Nephron progenitor cell (in vitro differentiated cells): ENCODE measurements at regions not wholly inside any gene's neighbourhood (a gene's known extent, or its start where the extent isn't known, plus 50 kb on each side); places are given as distances from the start of the nearest gene placed in this dataset.

Experiments
- DNase-seq: peaks from one replicate; pipeline ENCODE4 v3.0.0; 2021
- H3K27ac Mint-ChIP-seq: 2 replicates; pipeline ENCODE4 v1.8.0; 2021; ENCODE audit warnings: mild to moderate bottlenecking, moderate library complexity, mixed read lengths
- H3K27me3 Mint-ChIP-seq: 2 replicates; pipeline ENCODE4 v1.8.0; 2021; ENCODE audit warnings: mild to moderate bottlenecking, low read depth, mixed read lengths; ENCODE audit not compliant: poor library complexity
- H3K36me3 Mint-ChIP-seq: 2 replicates; pipeline ENCODE4 v1.8.0; 2021; ENCODE audit warnings: low read depth, mixed read lengths
- H3K4me1 Mint-ChIP-seq: 2 replicates; pipeline ENCODE4 v1.8.0; 2021; ENCODE audit warnings: mixed read lengths
- H3K4me3 Mint-ChIP-seq: 2 replicates; pipeline ENCODE4 v1.8.0; 2021; ENCODE audit warnings: mild to moderate bottlenecking, moderate library complexity, mixed read lengths
- H3K9me3 Mint-ChIP-seq: 2 replicates; pipeline ENCODE4 v1.8.0; 2021; ENCODE audit warnings: mild to moderate bottlenecking, moderate library complexity, mixed read lengths
- TF ChIP-seq, protein P1 (sequence below): fragments of 200-600 bp; sonication (generic); IDR thresholded peaks from 2 replicates; pipeline ENCODE4 v1.5.0; 2021; ENCODE audit warnings: antibody characterized with exemption

DNA sequence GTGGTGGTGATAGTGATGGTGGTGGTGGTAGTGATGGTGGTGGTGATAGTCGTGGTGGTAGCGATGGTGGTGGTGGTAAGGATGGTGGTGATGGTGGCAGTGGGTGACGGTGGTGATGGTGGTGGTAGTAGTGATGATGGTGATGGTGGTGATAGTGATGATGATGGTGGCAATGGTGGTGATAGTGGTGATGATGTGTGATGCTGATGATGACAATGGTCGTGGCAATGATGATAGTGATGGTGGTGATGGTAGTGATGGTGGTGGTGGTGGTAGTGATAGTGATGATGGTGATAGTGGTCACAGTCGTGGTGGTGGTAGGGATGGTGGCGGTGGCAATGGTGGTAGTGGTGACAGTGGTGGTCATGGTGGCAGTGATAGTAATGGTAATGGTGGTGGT is 243.9 kb upstream of the RAB6C start:
- no peaks in the 10 kb centered on the region for H3K36me3 Mint-ChIP-seq
- H3K4me3 Mint-ChIP-seq, result no peak overlapping the region
- H3K27ac Mint-ChIP-seq, result no peak overlapping the region
- DNase-seq, result no peak
- TF ChIP-seq, protein P1, sequence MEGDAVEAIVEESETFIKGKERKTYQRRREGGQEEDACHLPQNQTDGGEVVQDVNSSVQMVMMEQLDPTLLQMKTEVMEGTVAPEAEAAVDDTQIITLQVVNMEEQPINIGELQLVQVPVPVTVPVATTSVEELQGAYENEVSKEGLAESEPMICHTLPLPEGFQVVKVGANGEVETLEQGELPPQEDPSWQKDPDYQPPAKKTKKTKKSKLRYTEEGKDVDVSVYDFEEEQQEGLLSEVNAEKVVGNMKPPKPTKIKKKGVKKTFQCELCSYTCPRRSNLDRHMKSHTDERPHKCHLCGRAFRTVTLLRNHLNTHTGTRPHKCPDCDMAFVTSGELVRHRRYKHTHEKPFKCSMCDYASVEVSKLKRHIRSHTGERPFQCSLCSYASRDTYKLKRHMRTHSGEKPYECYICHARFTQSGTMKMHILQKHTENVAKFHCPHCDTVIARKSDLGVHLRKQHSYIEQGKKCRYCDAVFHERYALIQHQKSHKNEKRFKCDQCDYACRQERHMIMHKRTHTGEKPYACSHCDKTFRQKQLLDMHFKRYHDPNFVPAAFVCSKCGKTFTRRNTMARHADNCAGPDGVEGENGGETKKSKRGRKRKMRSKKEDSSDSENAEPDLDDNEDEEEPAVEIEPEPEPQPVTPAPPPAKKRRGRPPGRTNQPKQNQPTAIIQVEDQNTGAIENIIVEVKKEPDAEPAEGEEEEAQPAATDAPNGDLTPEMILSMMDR, result no peak
- no peaks in the 10 kb centered on the region for H3K27me3 Mint-ChIP-seq
- peaks cover 5% of the 10 kb centered on the region for H3K4me1 Mint-ChIP-seq
- H3K9me3 Mint-ChIP-seq, result no peaks in the 10 kb centered on the region

DNA sequence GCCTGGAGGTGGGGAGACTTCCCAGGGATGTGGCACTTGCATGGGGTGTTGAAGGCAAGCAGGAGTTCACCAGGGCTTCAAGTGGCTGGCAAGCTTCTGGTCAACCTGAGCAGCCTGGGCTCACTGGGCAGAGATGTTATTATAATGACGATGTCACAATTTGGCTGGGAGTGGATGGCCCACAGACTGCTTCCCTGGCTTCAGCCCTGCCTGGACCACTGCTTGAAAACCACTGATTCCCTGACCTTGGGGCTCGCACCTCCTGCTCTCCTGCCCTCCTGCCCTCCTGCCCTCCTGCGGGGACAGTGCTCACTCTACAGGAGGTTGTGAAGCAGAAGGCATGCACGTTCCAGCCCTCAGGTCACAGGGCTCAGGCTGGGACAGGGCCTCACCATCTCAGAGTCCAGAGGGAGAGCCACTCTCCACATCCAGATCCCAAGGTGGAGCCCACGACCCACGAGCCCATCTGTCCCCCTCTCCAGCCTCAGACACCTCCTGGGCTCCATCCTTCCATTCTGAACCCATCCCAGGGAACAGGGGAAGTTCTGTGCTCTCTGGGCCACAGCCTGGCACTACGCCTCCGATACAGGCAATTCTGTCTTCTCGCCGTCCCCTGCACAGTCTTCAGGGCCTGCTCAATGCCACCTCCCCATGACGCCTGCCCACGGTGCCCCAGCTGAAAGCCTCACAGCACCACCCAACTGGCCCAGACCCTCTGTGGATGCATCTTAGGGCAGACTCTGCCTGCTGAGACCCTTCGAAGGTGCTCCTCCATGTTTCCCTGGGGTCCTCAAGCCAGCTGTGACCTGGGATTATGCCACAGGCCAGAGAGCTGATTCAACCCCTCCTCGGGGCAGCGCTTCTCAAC is 241.6 kb upstream of the RAB6C start:
- no peak for DNase-seq
- Mint-ChIP-seq H3K4me1 (no peaks in the 10 kb centered on the region), H3K4me3 (no peak overlapping the region), H3K9me3 (no peaks in the 10 kb centered on the region), H3K27ac (no peak overlapping the region), H3K27me3 (no peaks in the 10 kb centered on the region), H3K36me3 (no peaks in the 10 kb centered on the region)
- TF ChIP-seq, protein P1, result no peak

DNA sequence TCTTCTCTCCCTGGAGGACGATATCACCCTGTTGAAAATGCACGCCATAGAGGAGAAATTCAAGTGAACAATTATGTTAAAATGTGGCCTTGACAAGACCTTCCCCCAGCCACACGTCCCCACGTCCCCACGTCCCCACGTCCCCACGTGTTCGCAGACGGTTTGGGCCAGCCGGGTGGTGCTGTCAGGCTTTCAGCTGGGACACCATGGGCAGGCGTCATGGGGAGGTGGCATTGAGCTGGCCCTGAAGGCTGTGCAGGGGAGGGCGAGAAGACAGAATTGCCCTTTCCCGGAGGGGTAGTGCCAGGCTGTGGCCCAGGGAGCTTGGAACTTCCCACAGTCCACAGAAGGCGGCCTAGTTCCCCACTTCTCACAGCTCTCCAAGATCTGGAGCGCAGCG is 240.7 kb upstream of the RAB6C start:
- Mint-ChIP-seq H3K4me1 (no peaks in the 10 kb centered on the region), H3K27ac (no peak overlapping the region), H3K4me3 (no peak overlapping the region), H3K27me3 (no peaks in the 10 kb centered on the region), H3K36me3 (no peaks in the 10 kb centered on the region), H3K9me3 (no peaks in the 10 kb centered on the region)
- no peak for DNase-seq
- TF ChIP-seq, protein P1, result no peak

DNA sequence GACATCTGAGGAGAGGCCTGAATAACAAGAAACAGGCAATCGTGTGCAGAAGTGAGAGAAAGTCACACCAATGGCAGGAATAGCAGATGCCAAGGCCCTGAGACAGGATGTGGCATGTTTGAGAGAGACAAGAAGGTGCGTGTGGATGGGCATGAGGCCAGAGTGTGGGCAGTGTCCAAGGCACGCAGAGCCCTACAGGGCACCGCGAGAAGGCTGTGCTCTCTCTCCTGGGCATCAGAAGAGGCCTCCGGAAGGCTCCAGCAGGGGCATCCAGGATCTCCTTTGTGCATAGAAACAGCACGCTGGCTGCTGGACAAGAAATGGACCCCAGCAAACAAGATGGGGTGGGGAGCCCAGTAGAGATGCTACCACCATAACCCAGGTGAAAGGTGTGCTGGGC is 239.0 kb upstream of the RAB6C start:
- no peak overlapping the region for H3K4me3 Mint-ChIP-seq
- peak overlapping the region; percentile 15 for H3K27ac Mint-ChIP-seq
- peaks cover 5% of the 10 kb centered on the region for H3K4me1 Mint-ChIP-seq
- no peaks in the 10 kb centered on the region for H3K9me3 Mint-ChIP-seq
- H3K27me3 Mint-ChIP-seq, result no peaks in the 10 kb centered on the region
- DNase-seq, result no peak
- TF ChIP-seq, protein P1, result no peak
- H3K36me3 Mint-ChIP-seq, result no peaks in the 10 kb centered on the region

DNA sequence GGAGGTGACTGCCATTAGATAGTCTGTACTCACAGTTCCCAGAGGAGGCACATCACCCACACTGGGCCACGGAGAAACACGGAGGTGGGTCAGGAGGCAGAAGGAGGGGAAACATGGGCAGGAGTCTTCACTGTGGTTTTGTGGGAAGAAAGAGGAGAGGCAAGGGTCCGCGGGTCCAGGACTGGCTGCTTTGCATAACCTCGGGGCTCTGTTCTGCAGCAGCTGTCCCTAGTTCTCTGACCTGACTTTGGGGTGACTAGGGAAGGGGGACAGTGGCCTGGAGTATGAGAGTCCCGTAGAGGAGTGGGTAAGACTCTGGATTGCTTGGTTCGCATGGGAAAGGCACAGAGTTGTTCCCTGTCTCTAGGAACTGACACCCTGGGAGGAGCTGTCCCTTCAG is 238.3 kb upstream of the RAB6C start:
- no peak for DNase-seq
- TF ChIP-seq, protein P1, result no peak

DNA sequence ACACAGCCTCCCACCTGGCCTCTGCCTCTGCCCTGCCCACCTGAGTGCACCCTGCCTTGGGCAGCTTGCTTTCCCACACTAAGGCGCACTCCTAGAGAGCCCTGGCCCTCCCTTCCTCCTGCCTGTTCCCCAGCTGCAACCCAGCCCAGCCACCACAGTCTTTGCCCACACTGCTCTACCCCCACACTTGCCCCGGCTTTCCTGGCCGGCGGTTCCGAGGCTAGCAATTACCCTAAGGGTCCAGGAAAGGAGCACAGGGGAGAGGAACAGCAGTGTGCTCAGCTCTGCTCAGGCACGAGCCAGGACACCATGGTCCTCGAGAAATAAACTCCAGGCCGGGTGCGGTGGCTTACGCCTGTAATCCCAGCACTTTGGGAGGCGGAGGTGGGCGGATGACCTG is 237.8 kb upstream of the RAB6C start:
- Mint-ChIP-seq H3K36me3 (no peaks in the 10 kb centered on the region), H3K4me1 (peaks cover 5% of the 10 kb centered on the region), H3K9me3 (no peaks in the 10 kb centered on the region), H3K4me3 (no peak overlapping the region), H3K27ac (no peak overlapping the region), H3K27me3 (no peaks in the 10 kb centered on the region)
- no peak for DNase-seq
- TF ChIP-seq, protein P1, result no peak

More for the DNA sequence above, 238.3 kb upstream of the RAB6C start:
- Mint-ChIP-seq H3K27me3 (no peaks in the 10 kb centered on the region), H3K9me3 (no peaks in the 10 kb centered on the region), H3K4me1 (peaks cover 5% of the 10 kb centered on the region), H3K4me3 (no peak overlapping the region), H3K27ac (no peak overlapping the region), H3K36me3 (no peaks in the 10 kb centered on the region)
